Hematopoietic multipotent progenitor cell treated with erythropoietin and hydrocortisone succinate and interleukin-3 and kit ligand, for 15 days (in vitro differentiated cells): ENCODE measurements at regions not wholly inside any gene's neighbourhood (a gene's known extent, or its start where the extent isn't known, plus 50 kb on each side); places are given as distances from the start of the nearest gene placed in this dataset.
A peak's percentile ranks its signal among the peaks of the same experiment; 100 is the strongest.

Experiments used
- DNase-seq: peaks from one replicate; pipeline ENCODE4 v3.0.0-alpha.2; 2015; ENCODE audit warnings: low spot score

DNA sequence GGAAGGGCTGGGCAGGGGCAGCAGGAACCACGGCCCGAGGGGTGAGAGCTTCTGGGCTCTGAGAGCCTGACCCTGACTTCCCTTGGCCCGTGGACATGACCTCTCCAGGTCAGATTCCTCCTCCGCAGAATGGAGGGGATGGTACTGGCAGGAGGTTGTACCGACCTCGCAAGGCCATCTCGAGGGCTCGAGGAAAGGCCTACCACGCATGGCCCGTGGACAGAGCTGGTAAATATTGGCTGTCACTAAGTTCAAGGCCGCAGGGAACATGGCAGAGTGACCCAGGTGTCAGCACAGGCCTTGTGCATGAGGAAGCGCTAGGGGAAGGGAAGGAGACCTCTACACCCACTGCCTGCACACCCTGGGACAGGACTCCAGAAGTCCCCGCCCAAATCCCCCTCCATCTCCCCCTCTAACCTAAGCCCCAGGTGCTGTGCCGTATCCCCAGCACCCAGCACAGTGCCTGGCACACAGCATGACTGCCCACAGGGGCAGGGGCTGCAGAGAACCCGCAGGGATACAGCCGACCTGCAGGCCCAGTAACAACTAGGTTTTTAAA is 54.9 kb upstream of the PPP2R5C start:
- DNase-seq: no peak

DNA sequence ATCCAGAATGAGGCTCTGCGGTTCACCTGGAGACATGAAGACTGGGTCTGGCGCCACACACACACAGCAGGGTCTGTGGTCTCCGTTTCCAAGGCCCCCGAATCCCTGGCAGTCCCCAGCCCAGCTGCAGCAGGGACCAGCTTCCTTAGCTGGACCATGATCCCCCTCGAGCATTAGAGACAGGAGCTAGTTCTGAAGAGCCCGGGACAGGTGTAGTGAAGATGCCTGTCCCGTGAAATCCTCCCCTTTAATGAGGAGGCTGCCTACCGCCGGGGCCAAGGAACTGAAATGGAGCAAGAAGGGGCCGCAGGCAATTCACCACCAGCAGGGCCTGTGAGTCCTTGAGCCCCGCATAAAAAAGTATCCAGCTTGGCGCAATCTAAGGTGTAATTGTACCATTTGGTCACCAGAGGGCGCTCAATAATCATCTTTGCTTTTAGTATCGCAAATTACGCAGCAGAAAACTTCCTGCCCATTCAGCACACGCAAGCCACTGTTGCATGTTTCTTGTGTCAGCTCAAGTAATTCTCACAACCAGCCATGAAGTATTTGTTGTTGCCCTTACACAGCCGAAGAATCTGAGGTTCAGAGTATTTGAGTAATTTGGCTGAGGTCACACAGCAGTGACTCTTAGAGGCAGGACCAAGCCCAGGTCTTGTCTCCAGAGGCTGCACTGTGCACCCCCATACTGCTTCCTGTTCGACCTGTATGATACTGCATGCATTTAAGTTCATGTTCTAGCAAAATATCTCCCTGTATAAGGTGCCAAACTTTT is 54.3 kb upstream of the PPP2R5C start:
- DNase-seq: peak; percentile 83

DNA sequence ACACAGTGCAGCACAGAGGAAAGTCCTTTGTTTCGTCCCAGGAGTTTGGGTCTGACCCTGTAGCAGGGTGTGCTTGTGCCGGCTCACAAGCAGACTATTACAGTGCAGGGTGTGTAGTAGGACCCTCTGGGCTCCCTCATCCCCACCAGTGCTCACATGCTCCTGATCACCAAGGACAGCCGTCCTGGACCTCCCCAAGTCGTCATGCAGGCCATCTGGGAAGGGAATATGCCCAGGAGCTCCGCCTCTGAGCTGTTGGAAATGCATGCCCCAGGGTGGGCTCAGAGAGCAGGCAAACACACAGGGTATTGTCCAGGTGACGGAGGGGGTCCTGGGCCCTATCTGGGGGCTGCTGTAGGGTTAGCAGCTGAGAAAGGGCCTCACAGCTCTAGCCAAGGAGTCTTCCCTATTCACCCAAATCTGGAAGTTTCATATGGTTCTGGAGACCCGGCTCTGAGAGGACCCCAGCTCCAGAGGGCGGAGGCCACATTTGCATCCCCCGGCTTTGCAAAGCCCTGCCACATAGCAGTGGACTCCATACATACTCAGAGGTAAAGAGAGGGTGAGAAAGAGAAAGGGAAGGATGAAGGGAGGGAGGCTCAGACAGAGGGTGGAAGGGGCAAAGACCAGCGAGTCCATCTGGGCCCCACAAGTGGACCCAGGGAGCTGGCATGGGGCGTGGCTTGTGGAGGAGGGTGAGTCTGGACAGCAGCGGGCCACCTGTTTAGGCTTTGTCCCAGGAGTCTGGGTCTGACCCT is 53.5 kb upstream of the PPP2R5C start:
- DNase-seq: no peak

DNA sequence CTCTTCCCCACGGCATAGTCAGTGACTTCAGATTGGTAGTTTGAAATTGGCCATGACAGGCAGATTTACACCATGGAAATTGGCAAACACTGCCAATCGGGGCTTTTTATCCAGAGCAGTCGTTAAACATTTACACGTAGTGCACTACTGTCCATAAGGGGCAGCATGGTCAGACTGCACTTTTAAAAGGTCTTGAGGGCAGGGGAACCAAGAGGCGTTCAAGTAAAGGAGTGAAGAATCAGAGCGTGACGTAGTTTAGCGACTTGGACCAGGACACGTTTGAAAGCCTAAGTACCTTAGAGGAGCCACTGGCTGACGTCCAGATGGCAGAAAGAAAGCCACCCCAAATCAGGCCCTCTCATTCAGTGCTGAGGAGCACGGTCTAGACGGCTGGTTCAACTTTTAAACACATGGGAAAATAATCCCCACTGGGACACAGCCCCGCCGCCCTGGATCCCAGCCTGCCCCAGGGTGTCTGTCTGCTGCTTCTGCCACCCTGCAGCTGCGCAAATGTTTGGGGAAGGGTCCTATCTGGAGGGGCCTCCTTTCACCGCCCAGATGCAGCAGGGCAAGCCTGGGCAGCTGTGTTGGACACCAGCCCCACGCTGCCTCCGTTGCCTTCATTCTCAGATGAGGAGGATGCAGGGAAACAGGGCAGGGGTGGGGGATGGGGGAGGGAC is 52.5 kb upstream of the PPP2R5C start:
- DNase-seq: no peak

DNA sequence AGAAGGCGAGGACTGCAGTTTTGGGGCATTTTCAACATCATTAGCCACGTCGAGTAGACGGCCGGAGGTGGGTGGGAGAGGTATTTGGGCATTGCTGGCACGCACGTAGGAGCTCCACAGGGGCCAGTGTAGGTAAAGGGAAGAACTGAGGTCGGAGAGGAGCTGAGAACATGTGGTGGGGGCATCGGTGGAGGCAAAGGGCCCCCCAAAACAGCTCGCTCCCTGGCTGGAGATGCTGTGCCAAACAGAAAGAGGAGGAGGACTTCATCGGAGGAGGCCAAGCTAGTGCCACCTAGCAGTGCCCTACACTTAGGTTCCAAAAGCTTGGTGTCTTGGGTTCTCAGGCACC is 52.0 kb upstream of the PPP2R5C start:
- no peak for DNase-seq

DNA sequence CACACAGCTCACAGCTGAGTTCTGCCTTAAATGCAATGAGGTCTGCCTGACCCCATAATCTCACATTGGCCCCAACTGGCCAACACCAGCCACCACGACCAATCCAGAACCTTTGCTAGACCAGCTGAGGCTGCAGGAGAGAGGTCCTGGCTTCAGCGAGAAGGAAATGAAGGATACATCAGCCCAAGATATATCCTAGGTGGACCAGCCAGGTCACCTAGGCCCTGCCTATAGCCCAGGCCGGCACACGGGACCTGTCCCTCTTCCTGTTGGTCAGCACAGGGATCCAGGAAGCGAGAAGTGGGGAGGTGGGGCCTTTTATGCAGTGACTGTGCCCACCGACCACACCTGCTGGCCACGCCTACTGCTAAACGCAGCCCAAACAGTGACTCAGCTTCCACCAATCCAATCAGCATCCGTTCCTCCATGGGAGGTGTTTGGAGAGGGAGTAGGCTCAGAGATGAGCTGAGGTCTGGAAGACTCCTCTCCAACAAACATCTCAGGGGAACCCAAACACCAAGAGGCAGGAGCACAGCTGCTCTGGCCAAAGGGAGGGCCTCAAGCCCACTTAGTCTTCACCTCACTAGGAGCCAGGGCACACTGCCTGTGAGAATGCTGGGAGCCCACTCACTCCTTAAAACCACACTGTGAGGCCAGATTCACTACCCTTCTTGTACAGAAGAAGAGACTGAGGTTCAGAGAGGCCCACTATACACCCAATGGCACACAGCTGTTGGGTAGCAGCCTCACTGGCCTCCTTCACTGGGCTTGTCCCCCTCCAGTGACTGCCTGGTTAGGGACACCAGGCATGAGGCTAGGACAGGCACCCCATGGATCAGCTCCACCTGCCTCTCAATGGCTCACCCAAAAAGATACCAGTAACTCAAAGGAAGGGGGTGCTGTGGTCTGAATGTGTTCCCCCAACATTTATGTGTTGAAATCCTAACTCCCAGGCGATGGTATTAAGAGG is 51.3 kb upstream of the PPP2R5C start:
- DNase-seq: no peak

DNA sequence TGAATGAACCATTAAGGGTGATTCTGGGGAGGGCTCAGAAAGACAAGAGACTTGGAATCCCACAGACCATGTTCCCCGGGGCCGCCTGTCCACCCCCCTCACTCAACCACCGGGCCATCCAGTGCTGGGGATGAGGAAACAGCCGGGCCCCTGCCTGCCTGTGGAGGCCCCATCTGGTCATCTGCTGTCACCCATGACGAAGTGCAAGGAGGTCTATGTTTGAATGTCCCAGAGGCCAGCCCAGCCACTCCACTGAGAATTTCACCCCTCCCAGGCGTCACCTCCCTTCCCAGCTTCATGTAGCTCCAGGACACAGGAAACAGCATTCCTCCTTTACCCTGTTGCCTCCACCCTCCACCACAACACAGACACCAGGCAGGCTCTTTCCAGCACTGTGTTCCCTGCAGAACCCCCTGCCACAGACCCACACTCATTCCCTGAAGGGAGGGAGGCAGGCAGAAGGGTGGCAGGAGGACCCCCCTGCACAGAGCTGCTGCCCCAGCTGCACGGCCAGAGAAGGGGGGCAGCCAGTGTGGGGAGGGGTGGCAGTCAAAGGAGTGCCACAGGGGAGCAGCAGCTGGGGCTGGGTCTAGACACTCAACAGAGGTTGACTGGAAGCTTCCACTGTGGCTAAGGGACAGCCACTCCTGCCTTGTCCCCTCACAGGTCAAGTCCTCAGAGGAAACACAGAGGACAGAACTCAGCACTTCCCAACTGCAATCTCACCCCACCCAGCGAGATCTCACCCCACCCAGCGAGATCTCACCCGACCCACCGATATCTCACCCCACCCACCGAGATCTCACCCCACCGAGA is 50.3 kb upstream of the PPP2R5C start:
- no peak for DNase-seq
